Osteoblast (primary cell): ENCODE measurements at regions not wholly inside any gene's neighbourhood (a gene's known extent, or its start where the extent isn't known, plus 50 kb on each side); places are given as distances from the start of the nearest gene placed in this dataset.

Experiments used
- DNase-seq: peaks from one replicate; pipeline ENCODE4 v3.0.0; 2011; ENCODE audit warnings: low spot score, mixed read lengths; ENCODE audit not compliant: insufficient read length; ENCODE audit errors: missing footprints
- H2AFZ ChIP-seq: 2 replicates; pipeline ENCODE4 v1.6.0; 2011; ENCODE audit warnings: mild to moderate bottlenecking, low read length
- H3K27ac ChIP-seq: 2 replicates; pipeline ENCODE4 v1.5.1; 2011; ENCODE audit warnings: mild to moderate bottlenecking, low read depth, low read length, moderate library complexity
- H3K27me3 ChIP-seq: 2 replicates; pipeline ENCODE4 v1.6.0; 2012; ENCODE audit warnings: mild to moderate bottlenecking, control low read depth, inconsistent platforms, low read length, moderate library complexity; ENCODE audit not compliant: insufficient read depth
- H3K36me3 ChIP-seq: 2 replicates; pipeline ENCODE4 v1.5.1; 2011; ENCODE audit warnings: mild to moderate bottlenecking, low read length, control low read depth, moderate library complexity; ENCODE audit not compliant: insufficient read depth
- H3K4me1 ChIP-seq: 2 replicates; pipeline ENCODE4 v1.5.1; 2011; ENCODE audit warnings: mild to moderate bottlenecking, low read length, control low read depth, moderate library complexity; ENCODE audit not compliant: insufficient read depth
- H3K4me2 ChIP-seq: 2 replicates; pipeline ENCODE4 v1.6.0; 2011; ENCODE audit warnings: mild to moderate bottlenecking, low read length; ENCODE audit not compliant: insufficient read depth
- H3K4me3 ChIP-seq: fragments of 200-600 bp; sonication (generic); 3 replicates; pipeline ENCODE4 v1.5.1; 2012; ENCODE audit warnings: mild to moderate bottlenecking, low read length, inconsistent platforms; ENCODE audit not compliant: insufficient read depth
- H3K79me2 ChIP-seq: 2 replicates; pipeline ENCODE4 v1.6.0; 2012; ENCODE audit warnings: mild to moderate bottlenecking, low read length, control low read depth, inconsistent platforms; ENCODE audit not compliant: insufficient read depth
- H3K9me3 ChIP-seq: 2 replicates; pipeline ENCODE4 v1.5.1; 2011; ENCODE audit warnings: low read depth, low read length, control low read depth
- H4K20me1 ChIP-seq: 2 replicates; pipeline ENCODE4 v1.6.0; 2012; ENCODE audit warnings: mild to moderate bottlenecking, low read length, control low read depth; ENCODE audit not compliant: insufficient read depth
- CTCF ChIP-seq: IDR thresholded peaks from 2 replicates; pipeline ENCODE4 v1.5.1; 2011; ENCODE audit warnings: mild to moderate bottlenecking, low read depth, low read length, moderate library complexity; ENCODE audit errors: extremely low read depth

GRCh38 chr6:114592506-114592905 is 249.7 kb upstream of the HS3ST5 start:
- H4K20me1 ChIP-seq = no peaks in the 10 kb centered on the region
- no peak for DNase-seq
- TF ChIP-seq CTCF = no peak

GRCh38 chr6:114588726-114589125 is 245.9 kb upstream of the HS3ST5 start:
- Histone ChIP-seq H3K27ac (no peak overlapping the region), H3K79me2 (no peaks in the 10 kb centered on the region), H3K9me3 (no peaks in the 10 kb centered on the region), H3K4me1 (no peaks in the 10 kb centered on the region), H3K4me3 (no peak overlapping the region), H4K20me1 (no peaks in the 10 kb centered on the region), H3K4me2 (no peak overlapping the region), H3K36me3 (no peaks in the 10 kb centered on the region), H3K27me3 (no peaks in the 10 kb centered on the region), H2AFZ (no peak overlapping the region)
- DNase-seq = no peak
- no peak for TF ChIP-seq CTCF

More at GRCh38 chr6:114592506-114592905, 249.7 kb upstream of the HS3ST5 start:
- no peak overlapping the region for H3K4me2 ChIP-seq
- H3K36me3 ChIP-seq = no peaks in the 10 kb centered on the region
- H3K4me3 ChIP-seq = no peak overlapping the region
- no peaks in the 10 kb centered on the region for H3K4me1 ChIP-seq
- no peaks in the 10 kb centered on the region for H3K9me3 ChIP-seq
- no peaks in the 10 kb centered on the region for H3K27me3 ChIP-seq
- H3K27ac ChIP-seq = no peak overlapping the region
- no peaks in the 10 kb centered on the region for H3K79me2 ChIP-seq
- H2AFZ ChIP-seq = no peak overlapping the region

GRCh38 chr6:114586298-114586697 is 243.5 kb upstream of the HS3ST5 start:
- Histone ChIP-seq H3K4me2 (no peak overlapping the region), H3K4me1 (no peaks in the 10 kb centered on the region), H3K27ac (no peak overlapping the region), H4K20me1 (no peaks in the 10 kb centered on the region), H3K36me3 (no peaks in the 10 kb centered on the region), H3K4me3 (no peak overlapping the region), H2AFZ (no peak overlapping the region), H3K9me3 (no peaks in the 10 kb centered on the region), H3K79me2 (no peaks in the 10 kb centered on the region), H3K27me3 (no peaks in the 10 kb centered on the region)
- DNase-seq = no peak
- no peak for TF ChIP-seq CTCF

- TF ChIP-seq CTCF = no peak
- H3K4me2 ChIP-seq = no peak overlapping the region
- DNase-seq = peak; percentile 8
- no peak overlapping the region for H3K27ac ChIP-seq
- H3K27me3 ChIP-seq = no peaks in the 10 kb centered on the region
- H3K36me3 ChIP-seq = no peaks in the 10 kb centered on the region
- no peak overlapping the region for H2AFZ ChIP-seq
- no peaks in the 10 kb centered on the region for H3K79me2 ChIP-seq
- no peaks in the 10 kb centered on the region for H3K4me1 ChIP-seq
- H4K20me1 ChIP-seq = no peaks in the 10 kb centered on the region
- H3K4me3 ChIP-seq = no peak overlapping the region
- H3K9me3 ChIP-seq = peaks cover 2% of the 10 kb centered on the region
These were observed 238.5 kb upstream of the HS3ST5 start for GRCh38 chr6:114581293-114581692.
